ENCODE measurements at regions not wholly inside any gene's neighbourhood (a gene's known extent, or its start where the extent isn't known, plus 50 kb on each side); places are given as distances from the start of the nearest gene placed in this dataset.

DNA sequence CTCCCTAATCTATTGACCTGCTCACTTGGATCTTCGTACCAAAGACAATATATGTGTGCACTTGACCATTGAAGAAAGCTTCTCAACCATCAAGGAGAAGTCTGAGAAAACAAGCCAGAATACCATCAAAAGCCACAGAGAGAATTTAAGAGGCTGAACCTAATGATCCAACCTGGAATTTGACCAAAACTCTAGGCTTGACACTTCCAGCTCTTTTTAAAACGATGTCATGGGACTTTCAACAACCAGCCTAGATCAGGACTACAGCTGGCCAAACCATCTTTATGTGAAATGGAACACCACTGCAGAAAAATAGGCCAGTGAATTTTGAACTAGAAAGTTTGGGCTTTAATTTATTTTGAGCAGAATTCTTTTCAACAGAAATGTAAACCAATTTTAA lies 444.4 kb downstream of the LTN1 start:
- FAIRE-seq, result no peak
- H2AFZ ChIP-seq (ENCODE audit: control insufficient read depth, low read length), result no peak overlapping the region
- H3K4me2 ChIP-seq (ENCODE audit: control insufficient read depth, extremely low read depth, insufficient read depth, low read depth, low read length), result no peak overlapping the region
- H3K79me2 ChIP-seq (ENCODE audit: control insufficient read depth, insufficient read depth, low read length), result no peaks in the 10 kb centered on the region
- no peak overlapping the region for H3K27ac ChIP-seq (ENCODE audit: control insufficient read depth, insufficient read depth, low read length)
- dilution Hi-C loops (cut with MboI; ENCODE audit: extremely low pct_ligation_motif_present, low sequenced_read_pairs), result no loop called here
- no peaks in the 10 kb centered on the region for H3K4me1 ChIP-seq (ENCODE audit: control insufficient read depth, extremely low read depth, insufficient read depth, low read length)
- TF ChIP-seq, protein P1, sequence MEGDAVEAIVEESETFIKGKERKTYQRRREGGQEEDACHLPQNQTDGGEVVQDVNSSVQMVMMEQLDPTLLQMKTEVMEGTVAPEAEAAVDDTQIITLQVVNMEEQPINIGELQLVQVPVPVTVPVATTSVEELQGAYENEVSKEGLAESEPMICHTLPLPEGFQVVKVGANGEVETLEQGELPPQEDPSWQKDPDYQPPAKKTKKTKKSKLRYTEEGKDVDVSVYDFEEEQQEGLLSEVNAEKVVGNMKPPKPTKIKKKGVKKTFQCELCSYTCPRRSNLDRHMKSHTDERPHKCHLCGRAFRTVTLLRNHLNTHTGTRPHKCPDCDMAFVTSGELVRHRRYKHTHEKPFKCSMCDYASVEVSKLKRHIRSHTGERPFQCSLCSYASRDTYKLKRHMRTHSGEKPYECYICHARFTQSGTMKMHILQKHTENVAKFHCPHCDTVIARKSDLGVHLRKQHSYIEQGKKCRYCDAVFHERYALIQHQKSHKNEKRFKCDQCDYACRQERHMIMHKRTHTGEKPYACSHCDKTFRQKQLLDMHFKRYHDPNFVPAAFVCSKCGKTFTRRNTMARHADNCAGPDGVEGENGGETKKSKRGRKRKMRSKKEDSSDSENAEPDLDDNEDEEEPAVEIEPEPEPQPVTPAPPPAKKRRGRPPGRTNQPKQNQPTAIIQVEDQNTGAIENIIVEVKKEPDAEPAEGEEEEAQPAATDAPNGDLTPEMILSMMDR (optimal IDR thresholded peaks at IDR 0.05 in 1 of 3, IDR thresholded peaks at IDR 0.05 in 1 of 3, conservative IDR thresholded peaks at IDR 0.05 in 1 of 3; ENCODE audit: extremely low read depth in 1 of 3, insufficient read depth in 2 of 3, low read length in 3 of 3), result no peak
- no peak for TF ChIP-seq EZH2 (IDR thresholded peaks at IDR 0.05; ENCODE audit: low read length)
- no peak overlapping the region for H3K9ac ChIP-seq (ENCODE audit: control insufficient read depth, extremely low read depth, insufficient read depth, low read length)
- H3K27me3 ChIP-seq (ENCODE audit: control insufficient read depth, extremely low read depth, insufficient read depth, low read length), result no peaks in the 10 kb centered on the region
- no peak for DNase-seq (ENCODE audit: low read depth, low spot score)
- no peaks in the 10 kb centered on the region for H4K20me1 ChIP-seq (ENCODE audit: control insufficient read depth, extremely low read depth, insufficient read depth, low read length)
- no peaks in the 10 kb centered on the region for H3K36me3 ChIP-seq (ENCODE audit: control insufficient read depth in 2 of 2, extremely low read depth in 1 of 2, insufficient read depth in 2 of 2, low read length in 2 of 2)
- no peaks in the 10 kb centered on the region for H3K9me3 ChIP-seq (ENCODE audit: control insufficient read depth, low read depth, low read length)
- no peaks in the 10 kb centered on the region for H3K9me1 ChIP-seq (ENCODE audit: control insufficient read depth, extremely low read depth, insufficient read depth, low read length)
- H3K4me3 ChIP-seq (ENCODE audit: control insufficient read depth in 2 of 3, extremely low read depth in 1 of 3, insufficient read depth in 2 of 3, low read depth in 1 of 3, low read length in 3 of 3), result no peak overlapping the region

DNA sequence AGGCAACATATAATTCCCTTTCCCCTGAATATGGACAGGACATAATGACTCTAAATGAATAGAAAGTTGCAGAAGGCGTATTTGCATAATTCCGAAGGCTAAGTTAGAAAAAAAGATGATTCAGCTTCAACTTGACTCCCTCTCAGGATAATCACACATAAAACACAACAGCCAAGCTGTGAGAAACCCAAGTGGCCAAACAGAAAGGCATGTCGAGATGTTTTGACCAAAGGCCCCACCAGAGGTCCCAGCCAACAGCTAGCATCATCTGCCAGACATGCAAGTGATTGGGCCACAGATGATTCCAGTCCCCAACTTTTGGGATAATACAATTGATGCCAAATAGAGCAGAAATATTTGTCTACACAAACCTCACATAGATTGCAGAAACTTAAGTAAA lies 444.9 kb downstream of the LTN1 start:
- H3K79me2 ChIP-seq (ENCODE audit: control insufficient read depth, insufficient read depth, low read length), result no peaks in the 10 kb centered on the region
- no peak overlapping the region for H3K4me3 ChIP-seq (ENCODE audit: control insufficient read depth in 2 of 3, extremely low read depth in 1 of 3, insufficient read depth in 2 of 3, low read depth in 1 of 3, low read length in 3 of 3)
- no peak overlapping the region for H2AFZ ChIP-seq (ENCODE audit: control insufficient read depth, low read length)
- no peak for DNase-seq (ENCODE audit: low read depth, low spot score)
- H3K9me1 ChIP-seq (ENCODE audit: control insufficient read depth, extremely low read depth, insufficient read depth, low read length), result no peaks in the 10 kb centered on the region
- no peak overlapping the region for H3K9ac ChIP-seq (ENCODE audit: control insufficient read depth, extremely low read depth, insufficient read depth, low read length)
- no peaks in the 10 kb centered on the region for H3K9me3 ChIP-seq (ENCODE audit: control insufficient read depth, low read depth, low read length)
- H3K27me3 ChIP-seq (ENCODE audit: control insufficient read depth, extremely low read depth, insufficient read depth, low read length), result no peaks in the 10 kb centered on the region
- H3K27ac ChIP-seq (ENCODE audit: control insufficient read depth, insufficient read depth, low read length), result no peak overlapping the region
- H3K36me3 ChIP-seq (ENCODE audit: control insufficient read depth in 2 of 2, extremely low read depth in 1 of 2, insufficient read depth in 2 of 2, low read length in 2 of 2), result no peaks in the 10 kb centered on the region
- no peaks in the 10 kb centered on the region for H4K20me1 ChIP-seq (ENCODE audit: control insufficient read depth, extremely low read depth, insufficient read depth, low read length)
- H3K4me1 ChIP-seq (ENCODE audit: control insufficient read depth, extremely low read depth, insufficient read depth, low read length), result no peaks in the 10 kb centered on the region
- dilution Hi-C loops (cut with MboI; ENCODE audit: extremely low pct_ligation_motif_present, low sequenced_read_pairs), result no loop called here
- no peak overlapping the region for H3K4me2 ChIP-seq (ENCODE audit: control insufficient read depth, extremely low read depth, insufficient read depth, low read depth, low read length)
- FAIRE-seq, result no peak
- no peak for TF ChIP-seq EZH2 (IDR thresholded peaks at IDR 0.05; ENCODE audit: low read length)
- TF ChIP-seq, protein P1 (optimal IDR thresholded peaks at IDR 0.05 in 1 of 3, IDR thresholded peaks at IDR 0.05 in 1 of 3, conservative IDR thresholded peaks at IDR 0.05 in 1 of 3; ENCODE audit: extremely low read depth in 1 of 3, insufficient read depth in 2 of 3, low read length in 3 of 3), result no peak
